SIG-M5 treated with dmso at 0.1 percent for 504 hours (cell line): ENCODE measurements at regions not wholly inside any gene's neighbourhood (a gene's known extent, or its start where the extent isn't known, plus 50 kb on each side); places are given as distances from the start of the nearest gene placed in this dataset.
"Not testable (repeated sequence)": the region's sequence is repeated elsewhere in the genome, so short reads cannot be mapped to it uniquely, and the experiment has no call there.

Experiments used
- DNase-seq: peaks from one replicate; lab custom pipeline; 2025; ENCODE audit not compliant: unreplicated experiment; lab: John Stamatoyannopoulos, UW

GRCh38 chr16:76970087-76970744 is 220.8 kb upstream of the MON1B start:
- DNase-seq: no peak

DNA sequence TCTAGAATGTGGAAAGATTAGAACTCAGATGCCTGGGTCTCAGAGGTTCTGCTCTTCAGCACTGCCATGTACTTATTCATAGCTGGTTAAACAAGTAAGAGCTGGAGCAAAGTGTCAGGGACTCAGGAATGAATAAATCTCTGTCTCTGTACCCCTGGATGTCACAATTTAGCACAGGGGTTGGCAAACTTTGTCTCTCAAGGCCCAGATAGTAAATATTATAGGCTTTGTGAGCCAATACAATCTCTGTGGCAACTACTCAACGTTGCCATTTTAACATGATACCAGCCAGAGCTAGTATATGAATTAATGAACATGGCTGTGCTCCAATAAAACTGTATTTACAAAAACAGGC is 220.3 kb upstream of the MON1B start:
- DNase-seq: no peak

GRCh38 chr16:76976101-76976500 is 214.9 kb upstream of the MON1B start:
- no peak for DNase-seq

- no peak for DNase-seq
These were observed 214.2 kb upstream of the MON1B start for GRCh38 chr16:76976756-76977155.

DNA sequence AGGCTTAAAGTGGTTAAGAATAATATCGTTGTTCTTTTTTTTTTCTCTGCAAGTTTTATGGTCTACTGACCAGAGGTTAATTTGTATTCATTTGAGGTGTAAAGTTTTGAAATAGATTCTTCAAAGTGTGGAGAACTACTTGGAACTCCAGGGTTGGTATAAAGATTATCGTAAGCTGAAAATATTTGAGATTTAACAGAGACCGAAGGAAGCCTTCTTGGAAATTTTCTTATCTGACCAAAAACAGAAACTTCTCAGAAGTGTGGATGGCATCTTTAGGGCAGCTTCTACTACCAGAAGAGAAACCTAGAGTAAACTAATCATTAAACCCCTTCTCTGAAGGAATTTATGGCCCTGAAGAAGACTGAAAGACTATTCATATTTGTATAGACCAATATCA is 206.8 kb upstream of the MON1B start:
- DNase-seq: no peak

- DNase-seq: no peak
These were observed 205.5 kb upstream of the MON1B start for GRCh38 chr16:76985392-76986045.

DNA sequence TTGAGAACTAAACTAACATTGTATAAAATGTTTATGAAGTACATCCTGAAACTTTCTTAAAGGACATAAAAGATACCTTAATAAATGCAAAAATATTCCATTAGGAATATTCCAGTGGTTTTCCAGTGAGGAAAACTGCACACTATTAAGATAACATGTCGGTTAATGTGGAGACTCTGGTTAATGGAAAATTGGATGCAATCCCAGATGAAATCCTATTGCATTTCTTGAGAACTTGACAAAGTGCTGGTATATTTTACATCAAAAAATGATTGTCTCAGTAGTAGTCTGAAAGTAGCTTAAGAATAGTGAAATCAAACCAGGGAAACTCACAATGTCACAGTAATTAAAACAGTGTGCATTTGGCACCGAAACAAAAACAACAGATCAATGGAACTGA is 202.5 kb upstream of the MON1B start:
- no peak for DNase-seq

DNA sequence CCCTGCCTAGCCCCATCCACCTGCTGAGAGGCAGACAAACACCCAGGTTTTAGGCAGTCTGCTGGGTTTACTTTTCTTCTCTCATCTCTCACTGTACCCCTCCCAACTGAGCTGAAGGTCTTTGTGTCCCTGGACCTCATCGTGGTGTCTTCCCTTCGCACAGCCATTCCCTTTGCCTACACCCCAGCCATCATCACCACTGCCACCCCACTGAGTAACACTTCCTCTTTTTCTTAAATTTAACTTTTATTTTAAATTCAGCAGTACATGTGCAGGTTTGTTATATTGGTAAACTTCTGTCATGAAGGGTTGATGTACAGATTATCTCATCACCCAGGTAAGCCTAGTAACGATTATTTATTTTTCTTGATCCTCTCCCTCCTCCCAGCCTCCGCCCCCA is 188.3 kb upstream of the MON1B start:
- no peak for DNase-seq

GRCh38 chr16:77009453-77009852 is 181.5 kb upstream of the MON1B start:
- DNase-seq: no peak

GRCh38 chr16:77014441-77014840 is 176.5 kb upstream of the MON1B start:
- no peak for DNase-seq

DNA sequence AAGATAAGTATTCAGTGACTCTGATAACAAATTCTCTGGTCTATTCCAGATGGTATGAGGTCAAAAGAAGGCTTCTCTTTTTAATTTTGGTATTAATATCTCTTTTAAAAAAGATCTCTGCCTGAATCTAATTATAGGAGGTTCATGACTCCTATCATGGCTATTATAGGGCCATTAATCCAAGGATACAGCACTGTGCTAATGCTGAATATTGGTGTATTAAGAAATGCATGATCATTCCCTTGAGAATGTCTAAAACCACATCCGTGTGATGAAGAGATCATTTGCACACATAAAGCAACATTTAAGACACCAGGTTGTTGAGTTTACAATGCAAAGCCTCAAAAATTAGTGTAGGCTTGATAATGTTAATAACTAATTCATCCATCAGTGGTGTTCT is 160.4 kb upstream of the MON1B start:
- DNase-seq: no peak

DNA sequence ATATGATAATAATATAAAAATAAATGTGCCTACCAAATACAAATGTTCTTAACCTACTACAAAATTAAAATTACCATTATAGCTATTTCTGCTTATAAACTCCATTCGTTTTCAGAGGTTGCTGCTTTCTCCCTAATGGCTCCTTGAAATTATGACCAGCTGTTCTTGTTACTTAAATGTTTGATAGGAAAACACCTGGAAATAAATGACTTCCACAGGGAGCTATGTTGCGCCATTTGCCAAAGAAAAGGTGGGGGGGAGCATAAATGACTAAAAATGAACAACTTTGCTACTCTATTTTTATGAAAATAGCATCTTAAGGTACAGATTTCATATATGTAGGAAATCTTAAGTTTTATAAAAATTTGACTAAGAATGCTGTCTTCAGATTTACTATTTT is 157.5 kb upstream of the MON1B start:
- no peak for DNase-seq

DNA sequence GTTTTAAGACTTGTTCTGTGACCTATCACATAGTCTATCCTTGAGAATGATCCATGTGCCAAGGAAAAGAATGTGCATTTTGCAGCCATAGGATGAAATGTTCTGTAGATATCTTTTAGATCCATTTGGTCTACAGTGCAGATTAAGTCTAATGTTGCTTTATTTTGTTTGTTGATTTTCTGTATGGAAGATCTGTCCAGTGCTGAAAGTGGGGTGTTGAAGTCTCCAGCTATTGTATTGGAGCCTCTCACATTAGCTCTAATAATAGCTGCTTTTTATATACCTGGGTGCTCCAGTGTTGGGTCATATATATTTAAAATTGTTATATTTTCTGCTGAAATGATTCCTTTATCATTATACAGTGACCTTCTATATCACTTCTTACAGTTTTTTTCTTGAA is 155.6 kb upstream of the MON1B start:
- no peak for DNase-seq

GRCh38 chr16:77037696-77038347 is 153.2 kb upstream of the MON1B start:
- DNase-seq: no peak

- no peak for DNase-seq
These were observed 149.5 kb upstream of the MON1B start for GRCh38 chr16:77041468-77041867.

- no peak for DNase-seq
These were observed 147.9 kb upstream of the MON1B start for GRCh38 chr16:77043076-77043475.

DNA sequence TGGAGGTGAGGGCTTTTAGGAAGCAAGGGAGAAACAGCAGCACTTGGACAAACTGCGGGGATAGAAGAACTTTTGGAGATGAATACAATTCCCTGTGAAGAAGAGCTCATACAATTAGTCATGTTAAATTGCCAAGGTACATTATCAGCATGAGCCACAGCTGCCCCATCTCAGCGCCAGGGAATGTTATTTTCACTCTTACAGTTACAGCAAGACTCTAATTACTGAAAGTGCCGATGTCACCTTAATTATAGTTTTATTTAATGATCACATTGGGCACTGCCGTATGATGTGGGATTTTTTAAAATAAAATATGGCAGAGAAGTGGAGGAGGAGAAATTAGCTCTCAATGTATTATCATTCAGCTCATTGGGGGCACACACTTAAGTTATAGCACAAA is 144.8 kb upstream of the MON1B start:
- no peak for DNase-seq

- DNase-seq: no peak
These were observed 142.9 kb upstream of the MON1B start for GRCh38 chr16:77048085-77048484.

- DNase-seq: no peak
These were observed 141.4 kb upstream of the MON1B start for GRCh38 chr16:77049577-77049976.

DNA sequence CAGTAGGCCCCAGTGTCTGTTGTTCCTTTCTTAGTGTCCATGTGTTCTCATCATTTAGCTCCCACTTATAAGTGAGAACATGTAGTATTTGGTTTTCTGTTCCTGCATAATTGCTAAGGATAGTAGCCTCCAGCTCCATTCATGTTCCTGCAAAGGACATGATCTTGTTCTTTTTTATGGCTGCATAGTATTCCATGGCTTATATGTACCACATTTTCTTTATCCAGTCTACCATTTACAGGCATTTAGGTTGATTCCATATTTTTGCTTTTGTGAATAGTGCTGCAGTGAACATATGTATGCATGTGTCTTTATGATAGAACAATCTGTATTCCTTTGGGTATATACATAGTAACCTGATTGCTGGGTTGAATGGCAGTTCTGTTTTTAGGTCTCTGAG is 134.4 kb upstream of the MON1B start:
- DNase-seq: not testable (repeated sequence)

DNA sequence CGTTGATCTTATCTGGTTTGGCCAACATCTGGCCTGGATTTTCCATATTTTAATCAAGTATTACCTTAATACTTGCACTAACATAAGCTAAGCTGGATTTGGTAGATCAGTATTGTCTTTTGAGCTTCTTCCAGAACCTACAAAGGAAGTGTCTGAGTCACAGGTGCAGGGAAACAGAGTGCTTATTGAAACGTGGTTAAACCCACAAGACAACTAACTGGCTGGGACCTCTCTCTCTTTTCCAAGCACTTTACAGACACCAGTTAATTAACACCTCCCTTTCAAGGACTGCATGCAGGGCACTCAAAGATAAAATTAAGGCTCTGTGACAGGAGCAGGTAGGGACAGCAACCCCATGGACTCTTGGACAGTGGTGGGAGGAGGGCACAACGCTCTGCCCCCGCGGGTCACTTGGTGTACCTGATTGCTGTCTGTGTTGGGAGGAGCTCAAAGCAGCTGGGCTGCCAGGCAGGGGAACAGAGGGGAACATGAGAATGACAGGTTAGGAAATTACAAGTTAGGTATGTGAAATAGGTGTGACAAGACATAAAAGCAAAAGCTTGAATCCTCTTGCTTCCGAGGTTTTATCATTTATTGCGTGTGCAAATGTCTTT is 133.7 kb upstream of the MON1B start:
- DNase-seq: no peak

DNA sequence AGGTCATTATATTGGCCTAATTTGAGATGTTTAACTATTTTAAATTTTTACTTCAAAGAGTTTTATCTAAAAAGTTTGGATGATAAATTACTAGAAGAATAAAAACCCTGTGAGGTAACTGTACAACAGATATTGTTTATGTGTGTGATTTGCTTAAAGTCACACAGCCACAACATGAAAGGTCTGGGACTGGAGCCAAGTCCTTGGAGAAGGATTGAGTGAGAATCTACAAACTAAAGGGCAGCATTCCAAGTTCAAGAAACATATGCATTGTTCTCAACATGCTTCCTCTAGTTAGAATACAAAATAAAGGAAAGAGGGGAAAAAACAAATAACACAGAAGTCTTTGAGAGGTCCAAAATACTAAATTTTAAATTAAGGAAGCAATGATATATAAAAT is 131.5 kb upstream of the MON1B start:
- no peak for DNase-seq
